PC-9 (cell line): ENCODE measurements at regions not wholly inside any gene's neighbourhood (a gene's known extent, or its start where the extent isn't known, plus 50 kb on each side); places are given as distances from the start of the nearest gene placed in this dataset.

Experiments used
- CTCF ChIP-seq: fragments of 200-600 bp; sonication (generic); conservative IDR thresholded peaks from 2 replicates; pipeline ENCODE4 v1.6.1; 2017; ENCODE audit warnings: mixed run types, antibody characterized with exemption, mild to moderate bottlenecking, moderate library complexity
- EZH2 ChIP-seq: fragments of 200-600 bp; sonication (generic); IDR thresholded peaks from 2 replicates; pipeline ENCODE4 v1.8.0; 2017; ENCODE audit warnings: antibody characterized with exemption, low read depth

DNA sequence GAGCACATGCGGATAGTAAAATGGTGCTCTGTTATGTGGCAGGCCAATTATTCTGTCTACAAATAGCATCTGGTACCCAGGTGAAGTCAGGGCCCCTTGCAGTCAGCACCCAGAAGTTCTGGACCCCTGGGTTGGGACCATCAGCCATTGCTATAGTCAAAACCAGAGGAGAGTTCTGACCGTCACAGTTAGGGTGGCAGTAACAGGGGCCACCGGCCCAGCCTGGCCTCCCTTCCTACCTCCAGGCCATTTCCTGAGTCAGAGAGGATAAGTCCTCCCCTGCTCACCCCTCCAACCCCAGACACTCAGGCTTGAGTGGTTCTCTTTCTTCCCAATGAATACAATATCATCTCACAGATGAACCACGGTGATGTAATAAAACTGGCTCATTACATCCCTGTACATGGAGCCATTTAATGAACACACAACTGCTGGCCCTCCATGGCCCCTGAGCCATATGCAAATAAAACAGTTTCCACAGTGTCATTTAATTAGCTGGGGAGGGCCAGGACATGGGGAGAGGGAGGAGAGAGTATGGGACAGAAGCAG, 673.6 kb downstream of the MATN1 start:
- TF ChIP-seq CTCF = no peak
- no peak for TF ChIP-seq EZH2
